Loucy (cell line): ENCODE measurements at regions not wholly inside any gene's neighbourhood (a gene's known extent, or its start where the extent isn't known, plus 50 kb on each side); places are given as distances from the start of the nearest gene placed in this dataset.
"Not testable (repeated sequence)": the region's sequence is repeated elsewhere in the genome, so short reads cannot be mapped to it uniquely, and the experiment has no call there.

Experiments used
- H2AFZ ChIP-seq: fragments of 200-600 bp; sonication (generic); 2 replicates; pipeline ENCODE4 v1.6.0; 2016; ENCODE audit warnings: antibody characterized with exemption, mild to moderate bottlenecking, low read length, moderate library complexity
- H3F3A ChIP-seq: fragments of 200-600 bp; 2 replicates; pipeline ENCODE4 v1.6.0; 2016; ENCODE audit warnings: antibody characterized with exemption, low read depth, mild to moderate bottlenecking
- H3K27me3 ChIP-seq: fragments of 200-600 bp; sonication (generic); 2 replicates; pipeline ENCODE4 v1.6.1; 2014; ENCODE audit warnings: low read length, mild to moderate bottlenecking; ENCODE audit not compliant: insufficient read depth, poor library complexity, severe bottlenecking
- H3K36me3 ChIP-seq: fragments of 200-600 bp; sonication (generic); 2 replicates; pipeline ENCODE4 v1.6.1; 2016; ENCODE audit warnings: low read length; ENCODE audit not compliant: insufficient read depth
- H3K4me1 ChIP-seq: fragments of 200-600 bp; sonication (generic); 2 replicates; pipeline ENCODE4 v1.5.1; 2014; ENCODE audit warnings: low read length, mild to moderate bottlenecking; ENCODE audit not compliant: insufficient read depth, poor library complexity, severe bottlenecking
- H3K4me2 ChIP-seq: fragments of 200-600 bp; sonication (generic); 2 replicates; pipeline ENCODE4 v1.6.0; 2014; ENCODE audit warnings: antibody characterized with exemption, low read length, low read depth, mild to moderate bottlenecking; ENCODE audit not compliant: poor library complexity, severe bottlenecking
- H3K4me3 ChIP-seq: fragments of 200-600 bp; sonication (generic); 2 replicates; pipeline ENCODE4 v1.5.1; 2014; ENCODE audit warnings: low read length, mild to moderate bottlenecking, mixed read lengths; ENCODE audit not compliant: poor library complexity, severe bottlenecking
- H3K79me2 ChIP-seq: fragments of 200-600 bp; sonication (generic); 2 replicates; pipeline ENCODE4 v1.6.1; 2014; ENCODE audit warnings: low read length; ENCODE audit not compliant: insufficient read depth
- H3K9ac ChIP-seq: fragments of 200-600 bp; sonication (generic); 2 replicates; pipeline ENCODE4 v1.6.0; 2014; ENCODE audit warnings: mild to moderate bottlenecking, low read depth, low read length, moderate library complexity; ENCODE audit not compliant: poor library complexity, severe bottlenecking
- H3K9me2 ChIP-seq: fragments of 200-600 bp; sonication (generic); replicated peaks from 2 replicates; pipeline ENCODE4 v1.6.1; 2016; ENCODE audit warnings: low read depth, low read length, mixed read lengths
- H3K9me3 ChIP-seq: fragments of 200-600 bp; sonication (generic); 2 replicates; pipeline ENCODE4 v1.6.1; 2014; ENCODE audit warnings: mild to moderate bottlenecking, antibody characterized with exemption, low read length, low read depth; ENCODE audit not compliant: insufficient read depth
- H4K20me1 ChIP-seq: fragments of 200-600 bp; sonication (generic); 2 replicates; pipeline ENCODE4 v1.6.0; 2014; ENCODE audit warnings: antibody characterized with exemption, low read length, mild to moderate bottlenecking; ENCODE audit not compliant: insufficient read depth, poor library complexity, severe bottlenecking
- EZH2phosphoT487 ChIP-seq: fragments of 200-600 bp; IDR thresholded peaks from 2 replicates; pipeline ENCODE4 v1.6.1; 2018; ENCODE audit warnings: antibody characterized with exemption, mild to moderate bottlenecking, moderate library complexity, borderline replicate concordance
- TF ChIP-seq, protein P1 (sequence below): fragments of 200-600 bp; sonication (generic); conservative IDR thresholded peaks from 2 replicates; pipeline ENCODE4 v1.5.1; 2014; ENCODE audit warnings: mild to moderate bottlenecking, antibody characterized with exemption, low read length

DNA sequence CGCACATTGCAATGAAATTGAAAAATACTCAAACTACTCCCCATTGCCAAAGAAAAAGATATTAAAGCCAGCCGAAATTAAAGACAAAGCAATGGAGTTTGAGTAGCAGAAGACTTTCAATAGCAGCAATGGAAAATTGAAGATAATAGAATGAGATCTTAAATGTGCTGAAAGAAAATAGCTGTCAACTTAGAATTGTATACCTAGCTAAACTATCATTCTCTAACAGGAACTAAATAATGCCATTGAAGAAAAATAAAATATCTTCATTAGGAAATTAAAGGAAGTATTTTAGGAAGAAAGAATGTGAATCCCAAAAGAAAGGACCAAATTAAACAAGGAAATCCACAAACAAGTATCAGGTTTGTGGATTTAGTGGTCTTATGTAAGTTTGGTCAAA lies 165.6 kb downstream of the USP31 start:
- no peaks in the 10 kb centered on the region for H3K4me1 ChIP-seq
- no peak overlapping the region for H2AFZ ChIP-seq
- no peaks in the 10 kb centered on the region for H3K79me2 ChIP-seq
- H3K9me2 ChIP-seq: no peaks in the 10 kb centered on the region
- H3K36me3 ChIP-seq: no peaks in the 10 kb centered on the region
- H3K27me3 ChIP-seq: peaks cover 4% of the 10 kb centered on the region
- H3F3A ChIP-seq: no peaks in the 10 kb centered on the region
- H4K20me1 ChIP-seq: no peaks in the 10 kb centered on the region
- H3K4me3 ChIP-seq: no peak overlapping the region
- TF ChIP-seq EZH2phosphoT487: no peak
- TF ChIP-seq, protein P1, sequence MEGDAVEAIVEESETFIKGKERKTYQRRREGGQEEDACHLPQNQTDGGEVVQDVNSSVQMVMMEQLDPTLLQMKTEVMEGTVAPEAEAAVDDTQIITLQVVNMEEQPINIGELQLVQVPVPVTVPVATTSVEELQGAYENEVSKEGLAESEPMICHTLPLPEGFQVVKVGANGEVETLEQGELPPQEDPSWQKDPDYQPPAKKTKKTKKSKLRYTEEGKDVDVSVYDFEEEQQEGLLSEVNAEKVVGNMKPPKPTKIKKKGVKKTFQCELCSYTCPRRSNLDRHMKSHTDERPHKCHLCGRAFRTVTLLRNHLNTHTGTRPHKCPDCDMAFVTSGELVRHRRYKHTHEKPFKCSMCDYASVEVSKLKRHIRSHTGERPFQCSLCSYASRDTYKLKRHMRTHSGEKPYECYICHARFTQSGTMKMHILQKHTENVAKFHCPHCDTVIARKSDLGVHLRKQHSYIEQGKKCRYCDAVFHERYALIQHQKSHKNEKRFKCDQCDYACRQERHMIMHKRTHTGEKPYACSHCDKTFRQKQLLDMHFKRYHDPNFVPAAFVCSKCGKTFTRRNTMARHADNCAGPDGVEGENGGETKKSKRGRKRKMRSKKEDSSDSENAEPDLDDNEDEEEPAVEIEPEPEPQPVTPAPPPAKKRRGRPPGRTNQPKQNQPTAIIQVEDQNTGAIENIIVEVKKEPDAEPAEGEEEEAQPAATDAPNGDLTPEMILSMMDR: no peak
- no peak overlapping the region for H3K4me2 ChIP-seq
- no peak overlapping the region for H3K9ac ChIP-seq
- H3K9me3 ChIP-seq: peaks cover 4% of the 10 kb centered on the region

DNA sequence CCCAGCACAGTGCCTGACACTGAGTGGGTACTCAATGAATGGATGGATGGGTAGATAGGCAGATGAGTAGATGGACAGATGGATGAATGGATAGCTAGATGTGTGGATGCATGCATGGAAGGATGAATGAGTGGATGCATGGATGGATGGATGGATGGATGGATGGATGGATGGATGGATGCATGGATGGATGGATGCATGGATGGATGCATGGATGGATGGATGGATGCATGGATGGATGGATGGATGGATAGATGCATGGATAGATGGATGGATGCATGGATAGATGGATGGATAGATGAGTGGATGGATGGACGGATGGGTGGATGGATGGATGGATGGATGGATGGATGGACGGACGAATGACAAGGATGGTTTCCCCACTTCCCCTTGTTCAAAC lies 166.6 kb downstream of the HS3ST2 start:
- not testable (repeated sequence) for H3K36me3 ChIP-seq, H3K27me3 ChIP-seq, H4K20me1 ChIP-seq, H3F3A ChIP-seq, H3K4me3 ChIP-seq, H3K79me2 ChIP-seq, H2AFZ ChIP-seq, H3K9ac ChIP-seq, H3K9me3 ChIP-seq, H3K9me2 ChIP-seq, H3K4me2 ChIP-seq, H3K4me1 ChIP-seq

DNA sequence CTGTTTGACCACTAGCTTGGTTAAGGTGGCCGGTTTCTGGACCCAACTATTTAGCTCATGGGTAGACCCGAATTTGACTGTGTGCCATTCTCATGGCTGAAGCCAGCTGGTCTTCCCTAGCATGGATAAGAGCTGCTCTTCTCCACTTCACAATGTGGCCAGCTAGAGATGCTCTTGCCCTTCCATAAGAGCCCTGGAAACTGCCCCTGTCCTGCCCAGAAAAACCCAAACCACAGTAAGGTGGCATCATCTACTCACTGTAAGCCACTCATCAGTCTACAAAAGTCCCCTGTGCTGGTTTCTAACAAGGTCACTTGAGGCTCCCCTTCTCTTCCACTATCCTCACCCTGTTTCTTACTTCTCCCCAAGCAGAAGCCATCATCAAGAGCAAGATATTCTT lies 165.1 kb downstream of the HS3ST2 start:
- Histone ChIP-seq H2AFZ (no peak overlapping the region), H4K20me1 (no peaks in the 10 kb centered on the region), H3K79me2 (no peaks in the 10 kb centered on the region), H3K36me3 (no peaks in the 10 kb centered on the region), H3K27me3 (peaks cover 3% of the 10 kb centered on the region), H3K4me2 (no peak overlapping the region), H3K9me2 (no peaks in the 10 kb centered on the region), H3K4me1 (no peaks in the 10 kb centered on the region), H3F3A (no peaks in the 10 kb centered on the region), H3K4me3 (no peak overlapping the region), H3K9ac (no peak overlapping the region), H3K9me3 (peaks cover 4% of the 10 kb centered on the region)
- TF ChIP-seq, protein P1: no peak
- no peak for TF ChIP-seq EZH2phosphoT487

DNA sequence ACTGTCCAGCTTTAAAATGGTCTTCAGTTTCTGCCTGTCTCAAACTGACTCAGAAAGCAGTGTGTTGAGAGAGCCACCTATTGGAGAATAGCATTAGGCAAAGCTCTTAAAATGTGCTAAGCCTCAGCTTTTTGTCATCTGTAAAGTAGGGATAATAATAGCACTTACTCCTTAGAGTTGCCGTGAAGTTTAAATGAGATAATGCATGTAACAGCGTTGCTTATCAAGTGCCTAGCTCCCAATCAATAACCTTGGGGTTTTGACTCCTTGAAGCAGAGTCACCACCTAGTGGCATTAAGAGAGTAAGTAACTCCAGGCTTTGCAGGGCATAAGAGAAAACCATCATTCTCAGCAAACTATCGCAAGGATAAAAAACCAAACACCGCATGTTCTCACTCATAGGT lies 163.3 kb downstream of the HS3ST2 start:
- Histone ChIP-seq H3K27me3 (no peaks in the 10 kb centered on the region), H3K9me3 (no peaks in the 10 kb centered on the region), H3F3A (no peaks in the 10 kb centered on the region), H3K79me2 (no peaks in the 10 kb centered on the region), H4K20me1 (no peaks in the 10 kb centered on the region), H3K4me3 (no peak overlapping the region), H3K9me2 (no peaks in the 10 kb centered on the region), H3K9ac (no peak overlapping the region), H3K4me1 (no peaks in the 10 kb centered on the region), H2AFZ (no peak overlapping the region), H3K36me3 (no peaks in the 10 kb centered on the region), H3K4me2 (no peak overlapping the region)
- TF ChIP-seq, protein P1: peak; percentile 59; the same call in 1 of the 2 replicates
- TF ChIP-seq EZH2phosphoT487: no peak
